ENCODE measurements at regions not wholly inside any gene's neighbourhood (a gene's known extent, or its start where the extent isn't known, plus 50 kb on each side); places are given as distances from the start of the nearest gene placed in this dataset.

DNA sequence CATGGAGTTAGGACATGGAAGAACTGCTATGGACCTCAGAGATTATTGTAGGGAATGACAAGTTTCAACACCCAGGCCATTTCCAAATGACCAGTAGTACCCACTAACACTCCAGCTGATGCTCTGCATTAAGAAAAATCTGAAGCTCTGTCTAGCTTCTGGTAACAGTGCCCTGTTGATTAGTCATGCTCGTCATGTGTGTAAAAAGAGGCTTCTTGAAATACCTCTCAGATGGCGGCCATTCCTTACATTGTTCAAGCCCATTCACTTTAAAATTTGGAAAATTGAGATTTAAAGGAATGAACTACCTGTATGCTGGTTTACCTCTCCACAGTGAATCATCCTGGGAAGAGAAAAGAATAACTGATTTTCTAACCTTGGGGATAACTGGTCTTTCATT lies 527.9 kb upstream of the ARGLU1 start:
- no peaks in the 10 kb centered on the region for H3K9me3 ChIP-seq (ENCODE audit: low read length)
- no peak overlapping the region for H3K27ac ChIP-seq (ENCODE audit: low read length)
- H3K9ac ChIP-seq (ENCODE audit: low read length) = no peak overlapping the region
- no peaks in the 10 kb centered on the region for H3K79me2 ChIP-seq (replicated peaks; ENCODE audit: insufficient read depth, low read length)
- no peak overlapping the region for H3K4me3 ChIP-seq (ENCODE audit: low read length)
- no peak overlapping the region for H3K4me2 ChIP-seq (ENCODE audit: low read length)
- no peaks in the 10 kb centered on the region for H3K27me3 ChIP-seq (ENCODE audit: insufficient read depth, low read depth, low read length)
- H3F3A ChIP-seq (ENCODE audit: insufficient read depth, low read length, poor library complexity, severe bottlenecking) = no peaks in the 10 kb centered on the region
- no peaks in the 10 kb centered on the region for H3K9me2 ChIP-seq (ENCODE audit: insufficient read depth, low read length)
- H3K36me3 ChIP-seq (ENCODE audit: insufficient read depth, low read length) = no peaks in the 10 kb centered on the region
- H2AFZ ChIP-seq (ENCODE audit: low read depth, low read length) = no peak overlapping the region
- TF ChIP-seq POLR2AphosphoS5 (IDR thresholded peaks at IDR 0.05) = no peak
- no peak for TF ChIP-seq SMC3 (conservative IDR thresholded peaks at IDR 0.05; ENCODE audit: poor library complexity)
- TF ChIP-seq EP300 (conservative IDR thresholded peaks at IDR 0.05; ENCODE audit: poor library complexity, severe bottlenecking) = no peak
- TF ChIP-seq MXI1 (conservative IDR thresholded peaks at IDR 0.05; ENCODE audit: poor library complexity, severe bottlenecking) = no peak
- TF ChIP-seq EZH2 (IDR thresholded peaks at IDR 0.05; ENCODE audit: borderline replicate concordance, insufficient read depth, low read length, poor library complexity, severe bottlenecking) = no peak
- TF ChIP-seq, protein P1, sequence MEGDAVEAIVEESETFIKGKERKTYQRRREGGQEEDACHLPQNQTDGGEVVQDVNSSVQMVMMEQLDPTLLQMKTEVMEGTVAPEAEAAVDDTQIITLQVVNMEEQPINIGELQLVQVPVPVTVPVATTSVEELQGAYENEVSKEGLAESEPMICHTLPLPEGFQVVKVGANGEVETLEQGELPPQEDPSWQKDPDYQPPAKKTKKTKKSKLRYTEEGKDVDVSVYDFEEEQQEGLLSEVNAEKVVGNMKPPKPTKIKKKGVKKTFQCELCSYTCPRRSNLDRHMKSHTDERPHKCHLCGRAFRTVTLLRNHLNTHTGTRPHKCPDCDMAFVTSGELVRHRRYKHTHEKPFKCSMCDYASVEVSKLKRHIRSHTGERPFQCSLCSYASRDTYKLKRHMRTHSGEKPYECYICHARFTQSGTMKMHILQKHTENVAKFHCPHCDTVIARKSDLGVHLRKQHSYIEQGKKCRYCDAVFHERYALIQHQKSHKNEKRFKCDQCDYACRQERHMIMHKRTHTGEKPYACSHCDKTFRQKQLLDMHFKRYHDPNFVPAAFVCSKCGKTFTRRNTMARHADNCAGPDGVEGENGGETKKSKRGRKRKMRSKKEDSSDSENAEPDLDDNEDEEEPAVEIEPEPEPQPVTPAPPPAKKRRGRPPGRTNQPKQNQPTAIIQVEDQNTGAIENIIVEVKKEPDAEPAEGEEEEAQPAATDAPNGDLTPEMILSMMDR (IDR thresholded peaks at IDR 0.05; ENCODE audit: poor library complexity, severe bottlenecking) = no peak
- no peak for TF ChIP-seq RAD21 (conservative IDR thresholded peaks at IDR 0.05)
- TF ChIP-seq, protein P2, sequence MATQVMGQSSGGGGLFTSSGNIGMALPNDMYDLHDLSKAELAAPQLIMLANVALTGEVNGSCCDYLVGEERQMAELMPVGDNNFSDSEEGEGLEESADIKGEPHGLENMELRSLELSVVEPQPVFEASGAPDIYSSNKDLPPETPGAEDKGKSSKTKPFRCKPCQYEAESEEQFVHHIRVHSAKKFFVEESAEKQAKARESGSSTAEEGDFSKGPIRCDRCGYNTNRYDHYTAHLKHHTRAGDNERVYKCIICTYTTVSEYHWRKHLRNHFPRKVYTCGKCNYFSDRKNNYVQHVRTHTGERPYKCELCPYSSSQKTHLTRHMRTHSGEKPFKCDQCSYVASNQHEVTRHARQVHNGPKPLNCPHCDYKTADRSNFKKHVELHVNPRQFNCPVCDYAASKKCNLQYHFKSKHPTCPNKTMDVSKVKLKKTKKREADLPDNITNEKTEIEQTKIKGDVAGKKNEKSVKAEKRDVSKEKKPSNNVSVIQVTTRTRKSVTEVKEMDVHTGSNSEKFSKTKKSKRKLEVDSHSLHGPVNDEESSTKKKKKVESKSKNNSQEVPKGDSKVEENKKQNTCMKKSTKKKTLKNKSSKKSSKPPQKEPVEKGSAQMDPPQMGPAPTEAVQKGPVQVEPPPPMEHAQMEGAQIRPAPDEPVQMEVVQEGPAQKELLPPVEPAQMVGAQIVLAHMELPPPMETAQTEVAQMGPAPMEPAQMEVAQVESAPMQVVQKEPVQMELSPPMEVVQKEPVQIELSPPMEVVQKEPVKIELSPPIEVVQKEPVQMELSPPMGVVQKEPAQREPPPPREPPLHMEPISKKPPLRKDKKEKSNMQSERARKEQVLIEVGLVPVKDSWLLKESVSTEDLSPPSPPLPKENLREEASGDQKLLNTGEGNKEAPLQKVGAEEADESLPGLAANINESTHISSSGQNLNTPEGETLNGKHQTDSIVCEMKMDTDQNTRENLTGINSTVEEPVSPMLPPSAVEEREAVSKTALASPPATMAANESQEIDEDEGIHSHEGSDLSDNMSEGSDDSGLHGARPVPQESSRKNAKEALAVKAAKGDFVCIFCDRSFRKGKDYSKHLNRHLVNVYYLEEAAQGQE (IDR thresholded peaks at IDR 0.05; ENCODE audit: borderline replicate concordance) = no peak
- TF ChIP-seq TAF1 (IDR thresholded peaks at IDR 0.05; ENCODE audit: low read depth) = no peak
- no peaks in the 10 kb centered on the region for H4K20me1 ChIP-seq (ENCODE audit: insufficient read depth)

DNA sequence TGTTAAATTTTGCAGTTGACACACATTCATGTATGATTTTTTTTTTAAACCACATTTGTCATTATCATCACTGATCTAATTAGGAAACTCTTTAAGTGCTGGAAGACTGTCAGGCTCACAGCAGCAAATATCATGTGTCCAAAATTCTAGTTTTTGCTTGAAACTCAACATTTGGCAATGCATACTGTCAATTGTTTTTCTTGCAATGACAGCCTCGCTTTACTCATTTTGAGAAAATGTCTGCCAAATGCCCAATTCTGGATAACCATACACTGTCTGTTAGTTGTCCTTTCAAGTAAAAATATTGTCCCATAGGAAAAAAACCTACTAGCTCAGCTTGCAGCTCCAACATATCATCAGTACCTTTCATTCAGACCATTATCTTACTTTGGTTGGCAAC lies 523.9 kb upstream of the ARGLU1 start:
- Histone ChIP-seq H3F3A (ENCODE audit: insufficient read depth, low read length, poor library complexity, severe bottlenecking) (no peaks in the 10 kb centered on the region), H3K36me3 (ENCODE audit: insufficient read depth, low read length) (no peaks in the 10 kb centered on the region), H3K9me2 (ENCODE audit: insufficient read depth, low read length) (no peaks in the 10 kb centered on the region), H3K9me3 (ENCODE audit: low read length) (no peaks in the 10 kb centered on the region), H3K9ac (ENCODE audit: low read length) (no peak overlapping the region), H3K27ac (ENCODE audit: low read length) (no peak overlapping the region), H3K4me3 (ENCODE audit: low read length) (no peak overlapping the region), H4K20me1 (ENCODE audit: insufficient read depth) (no peaks in the 10 kb centered on the region), H3K79me2 (replicated peaks; ENCODE audit: insufficient read depth, low read length) (no peaks in the 10 kb centered on the region), H3K4me2 (ENCODE audit: low read length) (no peak overlapping the region), H3K27me3 (ENCODE audit: insufficient read depth, low read depth, low read length) (no peaks in the 10 kb centered on the region), H2AFZ (ENCODE audit: low read depth, low read length) (no peak overlapping the region)
- TF ChIP-seq, protein P1 (IDR thresholded peaks at IDR 0.05; ENCODE audit: poor library complexity, severe bottlenecking) = no peak
- no peak for TF ChIP-seq EZH2 (IDR thresholded peaks at IDR 0.05; ENCODE audit: borderline replicate concordance, insufficient read depth, low read length, poor library complexity, severe bottlenecking)
- no peak for TF ChIP-seq EP300 (conservative IDR thresholded peaks at IDR 0.05; ENCODE audit: poor library complexity, severe bottlenecking)
- no peak for TF ChIP-seq RAD21 (conservative IDR thresholded peaks at IDR 0.05)
- no peak for TF ChIP-seq POLR2AphosphoS5 (IDR thresholded peaks at IDR 0.05)
- TF ChIP-seq TAF1 (IDR thresholded peaks at IDR 0.05; ENCODE audit: low read depth) = no peak
- TF ChIP-seq SMC3 (conservative IDR thresholded peaks at IDR 0.05; ENCODE audit: poor library complexity) = no peak
- TF ChIP-seq, protein P2 (IDR thresholded peaks at IDR 0.05; ENCODE audit: borderline replicate concordance) = no peak
- TF ChIP-seq MXI1 (conservative IDR thresholded peaks at IDR 0.05; ENCODE audit: poor library complexity, severe bottlenecking) = no peak

Measured in neural cell (in vitro differentiated cells).